DOHH2 (cell line): ENCODE measurements at regions not wholly inside any gene's neighbourhood (a gene's known extent, or its start where the extent isn't known, plus 50 kb on each side); places are given as distances from the start of the nearest gene placed in this dataset.

Source experiments
- H3F3A ChIP-seq: fragments of 200-600 bp; sonication (generic), shearing (Covaris generic); 2 replicates; pipeline ENCODE4 v1.6.0; 2016; ENCODE audit warnings: antibody characterized with exemption, mild to moderate bottlenecking; ENCODE audit not compliant: control insufficient read depth, insufficient read depth
- H3K27ac ChIP-seq: fragments of 200-600 bp; sonication (generic); 2 replicates; pipeline ENCODE4 v1.5.1; 2014; ENCODE audit warnings: low read depth, mild to moderate bottlenecking, low read length, moderate library complexity
- H3K27me3 ChIP-seq: fragments of 200-600 bp; sonication (generic); 2 replicates; pipeline ENCODE4 v1.6.1; 2014; ENCODE audit warnings: mild to moderate bottlenecking, low read length, mixed read lengths; ENCODE audit not compliant: control insufficient read depth
- H3K36me3 ChIP-seq: fragments of 200-600 bp; sonication (generic); 2 replicates; pipeline ENCODE4 v1.6.1; 2014; ENCODE audit warnings: mild to moderate bottlenecking, low read length, moderate library complexity, mixed read lengths; ENCODE audit not compliant: control insufficient read depth
- H3K4me1 ChIP-seq: fragments of 200-600 bp; sonication (generic); 2 replicates; pipeline ENCODE4 v1.6.1; 2014; ENCODE audit warnings: mild to moderate bottlenecking, low read length, mixed read lengths; ENCODE audit not compliant: control insufficient read depth
- H3K4me2 ChIP-seq: fragments of 200-600 bp; sonication (generic); 2 replicates; pipeline ENCODE4 v1.6.0; 2014; ENCODE audit warnings: mild to moderate bottlenecking, low read length, moderate library complexity
- H3K4me3 ChIP-seq: fragments of 200-600 bp; sonication (generic); 2 replicates; pipeline ENCODE4 v1.5.1; 2014; ENCODE audit warnings: mild to moderate bottlenecking, low read length, mixed read lengths
- H3K79me2 ChIP-seq: fragments of 200-600 bp; sonication (generic); 2 replicates; pipeline ENCODE4 v1.6.1; 2014; ENCODE audit warnings: mild to moderate bottlenecking, low read length, mixed read lengths; ENCODE audit not compliant: control insufficient read depth
- H3K9me2 ChIP-seq: fragments of 200-600 bp; sonication (generic); replicated peaks from 2 replicates; pipeline ENCODE4 v1.6.1; 2014; ENCODE audit warnings: mild to moderate bottlenecking, low read length, mixed read lengths; ENCODE audit not compliant: control insufficient read depth
- H3K9me3 ChIP-seq: fragments of 200-600 bp; sonication (generic); 2 replicates; pipeline ENCODE4 v1.6.1; 2014; ENCODE audit warnings: antibody characterized with exemption, low read length, mixed read lengths; ENCODE audit not compliant: control insufficient read depth, insufficient read depth
- H4K20me1 ChIP-seq: fragments of 200-600 bp; sonication (generic); 2 replicates; pipeline ENCODE4 v1.6.0; 2014; ENCODE audit warnings: low read depth, mild to moderate bottlenecking, antibody characterized with exemption, low read length, moderate library complexity; ENCODE audit not compliant: control insufficient read depth, insufficient read depth
- CTCF ChIP-seq: fragments of 200-600 bp; sonication (generic); IDR thresholded peaks from one replicate; pipeline ENCODE4 v1.5.1; 2014; ENCODE audit warnings: antibody characterized with exemption, mild to moderate bottlenecking, low read depth, low read length; ENCODE audit not compliant: poor library complexity, severe bottlenecking
- EZH2phosphoT487 ChIP-seq: fragments of 200-600 bp; sonication (generic); IDR thresholded peaks from 2 replicates; pipeline ENCODE4 v1.6.1; 2017; ENCODE audit warnings: borderline replicate concordance, mild to moderate bottlenecking, antibody characterized with exemption, low read length, moderate library complexity, mixed read lengths

DNA sequence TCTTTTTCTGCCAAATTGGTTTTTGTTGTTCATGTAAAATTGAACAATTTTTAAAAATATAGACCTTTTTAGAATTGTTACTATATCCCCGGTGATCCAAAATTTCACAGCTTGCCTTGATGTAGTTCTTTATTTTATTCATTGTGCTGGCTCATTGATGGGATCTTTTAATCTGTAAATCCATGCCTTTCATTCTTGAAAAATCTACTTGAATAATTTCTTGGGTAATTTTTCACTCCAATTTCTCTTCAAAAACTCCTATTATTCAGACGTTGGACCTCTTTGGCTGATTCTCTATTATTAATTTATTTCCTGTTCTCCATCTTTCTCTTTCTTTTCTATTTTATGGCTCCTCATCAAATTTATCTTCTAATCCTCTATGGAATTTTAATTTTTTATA is 476.1 kb upstream of the CITED2 start:
- Histone ChIP-seq H3K36me3 (no peaks in the 10 kb centered on the region), H3F3A (no peaks in the 10 kb centered on the region), H3K9me2 (no peaks in the 10 kb centered on the region), H3K79me2 (no peaks in the 10 kb centered on the region), H4K20me1 (no peaks in the 10 kb centered on the region), H3K9me3 (no peaks in the 10 kb centered on the region), H3K27ac (no peak overlapping the region), H3K4me2 (no peak overlapping the region), H3K27me3 (no peaks in the 10 kb centered on the region), H3K4me1 (no peaks in the 10 kb centered on the region), H3K4me3 (no peak overlapping the region)
- TF ChIP-seq EZH2phosphoT487, result no peak
- no peak for TF ChIP-seq CTCF

GRCh38 chr6:139847457-139847813 is 473.0 kb upstream of the CITED2 start:
- Histone ChIP-seq H3K9me2 (no peaks in the 10 kb centered on the region), H3K4me1 (no peaks in the 10 kb centered on the region), H3K4me2 (no peak overlapping the region), H3K27ac (no peak overlapping the region), H4K20me1 (no peaks in the 10 kb centered on the region), H3F3A (no peaks in the 10 kb centered on the region), H3K27me3 (no peaks in the 10 kb centered on the region), H3K36me3 (no peaks in the 10 kb centered on the region), H3K9me3 (no peaks in the 10 kb centered on the region), H3K79me2 (no peaks in the 10 kb centered on the region), H3K4me3 (no peak overlapping the region)
- no peak for TF ChIP-seq CTCF
- TF ChIP-seq EZH2phosphoT487, result no peak

DNA sequence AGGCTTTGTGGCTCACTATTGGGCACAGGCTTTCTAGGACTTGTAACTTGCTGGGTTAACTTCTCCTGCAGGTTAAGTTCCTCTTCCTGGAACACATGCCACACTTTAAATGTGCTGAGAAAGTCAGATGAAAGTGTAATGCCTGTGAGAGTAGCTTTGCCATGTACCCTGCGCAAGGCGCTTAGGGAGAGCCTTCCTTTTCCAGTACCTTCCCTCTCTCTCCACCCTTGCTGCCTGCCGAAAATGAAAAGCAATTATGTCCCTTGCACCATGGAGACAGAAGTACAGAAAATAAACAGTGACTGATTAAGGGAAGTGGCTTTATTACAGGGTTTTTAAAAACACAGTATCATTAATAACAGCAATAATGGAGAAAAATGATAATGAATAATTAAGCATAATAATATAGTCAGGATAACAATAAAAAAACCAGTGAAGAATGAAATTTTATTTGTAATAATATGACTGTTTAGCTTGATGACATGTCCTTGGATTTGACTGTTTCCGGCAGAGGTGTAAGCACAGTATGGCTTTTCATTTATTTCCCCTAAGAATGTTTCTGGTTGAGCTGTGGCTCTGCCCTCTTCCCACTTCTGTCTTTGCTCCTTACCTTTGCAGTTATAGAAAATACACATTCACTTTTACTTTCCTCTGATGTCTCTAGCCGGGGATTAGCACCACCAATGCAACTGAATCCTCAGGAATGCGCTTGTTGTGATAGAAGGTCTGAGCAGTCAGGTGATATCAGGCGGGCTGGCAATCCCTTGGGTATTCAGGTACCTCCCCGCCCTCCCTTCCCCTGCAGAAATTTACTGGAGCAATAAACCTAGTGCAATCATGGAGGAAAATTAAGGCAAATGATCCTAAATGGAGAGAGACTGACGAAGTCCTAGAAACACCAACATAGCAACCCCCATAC is 472.3 kb upstream of the CITED2 start:
- Histone ChIP-seq H3K4me3 (no peak overlapping the region), H3K4me1 (peaks cover 5% of the 10 kb centered on the region), H3F3A (no peaks in the 10 kb centered on the region), H4K20me1 (no peaks in the 10 kb centered on the region), H3K4me2 (no peak overlapping the region), H3K9me3 (no peaks in the 10 kb centered on the region), H3K9me2 (no peaks in the 10 kb centered on the region), H3K36me3 (no peaks in the 10 kb centered on the region), H3K79me2 (no peaks in the 10 kb centered on the region), H3K27ac (no peak overlapping the region), H3K27me3 (no peaks in the 10 kb centered on the region)
- TF ChIP-seq CTCF (no peak), EZH2phosphoT487 (no peak)
